CD8-positive, alpha-beta memory T cell (primary cell): ENCODE measurements at regions not wholly inside any gene's neighbourhood (a gene's known extent, or its start where the extent isn't known, plus 50 kb on each side); places are given as distances from the start of the nearest gene placed in this dataset.

Experiments
- CTCF ChIA-PET: fragments of 350-600 bp; sonication (Branson Sonifier 250); formaldehyde crosslinking; loops from one replicate; lab custom pipeline; 2021; ENCODE audit warnings: antibody characterized with exemption; lab: Charles Lee
- POLR2A ChIA-PET: fragments of 350-600 bp; sonication (Branson Sonifier 250); formaldehyde crosslinking; loops from one replicate; lab custom pipeline; 2021; ENCODE audit warnings: antibody characterized with exemption; lab: Charles Lee
- DNase-seq, 5 donors: peaks; one replicate each; pipeline versions ENCODE4 v3.0.0 to v3.0.0-alpha.2; 2020 to 2022; ENCODE audit warnings: mixed read lengths in 1 of 5
- H3K27ac ChIP-seq: one replicate; pipeline ENCODE4 v1.7.0; 2013; ENCODE audit warnings: low read depth, mild to moderate bottlenecking, low read length, moderate library complexity
- H3K27me3 ChIP-seq: 2 replicates; pipeline ENCODE4 v1.7.0; 2013; ENCODE audit warnings: low read length, mild to moderate bottlenecking; ENCODE audit not compliant: insufficient read depth, poor library complexity, severe bottlenecking
- H3K36me3 ChIP-seq: 2 replicates; pipeline ENCODE4 v1.7.0; 2013; ENCODE audit warnings: mild to moderate bottlenecking, low read length, moderate library complexity; ENCODE audit not compliant: insufficient read depth
- H3K4me1 ChIP-seq: 2 replicates; pipeline ENCODE4 v1.7.0; 2013; ENCODE audit warnings: mild to moderate bottlenecking, low read length, moderate library complexity; ENCODE audit not compliant: insufficient read depth
- H3K4me3 ChIP-seq: 2 replicates; pipeline ENCODE4 v1.7.0; 2013; ENCODE audit warnings: mild to moderate bottlenecking, low read length
- H3K9me3 ChIP-seq: 2 replicates; pipeline ENCODE4 v1.7.0; 2013; ENCODE audit warnings: mild to moderate bottlenecking, low read length
- H3K27ac Mint-ChIP-seq, 8 donors: one replicate each; pipeline ENCODE4 v1.8.0; 2020 to 2021; ENCODE audit warnings: mixed read lengths in 8 of 8, mild to moderate bottlenecking in 6 of 8, inconsistent platforms in 3 of 8, moderate library complexity in 3 of 8
- H3K27me3 Mint-ChIP-seq, 2 donors: one replicate each; pipeline ENCODE4 v1.8.0; 2020 to 2021; ENCODE audit warnings: mixed read lengths in 2 of 2, mild to moderate bottlenecking in 1 of 2, moderate library complexity in 1 of 2
- H3K36me3 Mint-ChIP-seq, 3 donors: one replicate each; pipeline ENCODE4 v1.8.0; 2020 to 2021; ENCODE audit warnings: mixed read lengths in 3 of 3, inconsistent platforms in 1 of 3, mild to moderate bottlenecking in 1 of 3
- H3K4me1 Mint-ChIP-seq, 3 donors: one replicate each; pipeline ENCODE4 v1.8.0; 2020 to 2021; ENCODE audit warnings: mixed read lengths in 3 of 3, inconsistent platforms in 1 of 3, mild to moderate bottlenecking in 1 of 3
- H3K4me3 Mint-ChIP-seq, 7 donors: one replicate each; pipeline ENCODE4 v1.8.0; 2020 to 2021; ENCODE audit warnings: mixed read lengths in 7 of 7, mild to moderate bottlenecking in 6 of 7, moderate library complexity in 4 of 7, inconsistent platforms in 2 of 7
- H3K9me3 Mint-ChIP-seq, 5 donors: one replicate each; pipeline ENCODE4 v1.8.0; 2020 to 2022; ENCODE audit warnings: mixed read lengths in 5 of 5, mild to moderate bottlenecking in 3 of 5, moderate library complexity in 2 of 5, inconsistent platforms in 1 of 5

DNA sequence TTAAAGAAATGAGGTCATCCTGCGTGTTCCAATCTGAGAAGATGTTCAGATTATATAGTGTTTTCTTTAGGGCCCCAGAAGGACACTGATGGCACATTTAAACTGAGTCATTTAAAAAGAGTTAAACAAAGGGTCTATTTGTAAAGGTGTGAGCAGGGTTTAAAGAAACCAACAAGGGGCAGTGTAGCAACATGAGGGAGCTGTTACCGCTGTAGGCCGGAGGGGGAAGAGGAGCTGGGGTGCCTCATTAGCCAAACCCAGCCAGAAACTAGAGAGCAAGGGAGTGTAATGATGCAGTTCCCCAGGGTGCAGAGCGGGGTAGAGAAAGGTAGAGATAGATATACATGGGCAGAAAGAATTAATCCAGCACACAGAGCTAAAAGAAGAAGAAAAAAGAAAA is 160.4 kb downstream of the TBX5 start:
- CTCF ChIA-PET: no interaction called here
- no peaks in the 10 kb centered on the region for H3K27me3 ChIP-seq
- H3K36me3 Mint-ChIP-seq: peaks cover 0 to 5% (median 0%) of the 10 kb centered on the region in 3 donors
- no peak for DNase-seq
- H3K27me3 Mint-ChIP-seq: peaks cover 0 to 5% of the 10 kb centered on the region in 2 donors
- no peak overlapping the region for H3K27ac ChIP-seq
- H3K4me1 ChIP-seq: no peaks in the 10 kb centered on the region
- H3K9me3 Mint-ChIP-seq: peaks cover 0 to 8% (median 4%) of the 10 kb centered on the region in 5 donors
- POLR2A ChIA-PET: no interaction called here
- no peaks in the 10 kb centered on the region for H3K36me3 ChIP-seq
- no peak overlapping the region for H3K27ac Mint-ChIP-seq
- H3K9me3 ChIP-seq: no peaks in the 10 kb centered on the region
- H3K4me3 Mint-ChIP-seq: no peak overlapping the region
- no peak overlapping the region for H3K4me3 ChIP-seq
- H3K4me1 Mint-ChIP-seq: no peaks in the 10 kb centered on the region

DNA sequence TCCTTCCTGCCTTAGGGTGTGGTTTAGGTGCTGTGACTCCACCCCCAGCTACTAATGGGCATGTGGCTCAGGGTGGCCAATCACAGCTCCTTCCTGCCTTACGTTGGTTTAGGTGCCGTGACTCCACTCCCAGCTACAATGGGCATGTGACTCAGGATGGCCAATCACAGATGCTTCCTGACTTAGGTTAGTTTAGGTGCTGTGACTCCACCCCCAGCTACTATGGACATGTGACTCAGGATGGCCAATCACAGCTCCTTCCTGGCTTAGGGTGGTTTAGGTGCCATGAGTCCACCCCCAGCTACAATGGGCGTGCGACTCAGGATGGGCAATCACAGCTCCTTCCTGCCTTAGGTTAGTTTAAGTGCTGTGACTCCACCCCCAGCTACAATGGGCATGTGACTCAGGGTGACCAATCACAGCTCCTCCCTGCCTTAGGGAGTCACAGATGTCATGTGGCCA is 163.9 kb downstream of the TBX5 start:
- DNase-seq: no peak

DNA sequence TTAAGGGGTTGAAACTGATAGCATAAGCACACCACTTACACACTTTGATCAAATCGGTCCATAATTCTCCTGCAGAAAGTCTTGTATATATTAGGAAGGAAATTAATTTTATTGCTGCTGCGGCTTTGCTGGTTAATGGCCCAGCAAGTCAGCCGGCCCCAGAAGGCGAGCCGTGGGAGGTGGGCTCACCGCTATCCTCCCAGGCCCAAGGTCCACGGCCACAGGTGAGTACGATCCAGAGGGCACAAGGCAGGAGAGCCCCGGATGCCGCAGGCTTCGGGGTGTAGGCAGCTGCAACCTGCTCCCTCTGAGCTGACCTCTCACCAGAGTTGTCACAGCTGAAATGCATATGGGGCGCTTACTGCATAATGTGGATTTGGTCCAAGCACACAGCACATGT is 165.7 kb downstream of the TBX5 start:
- no peak overlapping the region for H3K4me3 Mint-ChIP-seq
- Histone ChIP-seq H3K27me3 (no peaks in the 10 kb centered on the region), H3K27ac (no peak overlapping the region), H3K9me3 (no peaks in the 10 kb centered on the region), H3K4me3 (no peak overlapping the region), H3K36me3 (no peaks in the 10 kb centered on the region), H3K4me1 (no peaks in the 10 kb centered on the region)
- no peaks in the 10 kb centered on the region for H3K4me1 Mint-ChIP-seq
- ChIA-PET CTCF (no interaction called here), POLR2A (no interaction called here)
- peaks cover 2 to 8% (median 4%) of the 10 kb centered on the region in 5 donors for H3K9me3 Mint-ChIP-seq
- no peak for DNase-seq
- no peak overlapping the region for H3K27ac Mint-ChIP-seq
- H3K27me3 Mint-ChIP-seq: peaks cover 0 to 9% of the 10 kb centered on the region in 2 donors
- H3K36me3 Mint-ChIP-seq: peaks cover 0 to 5% (median 0%) of the 10 kb centered on the region in 3 donors

More for the DNA sequence above, 163.9 kb downstream of the TBX5 start:
- CTCF ChIA-PET: no interaction called here
- Histone ChIP-seq H3K9me3 (no peaks in the 10 kb centered on the region), H3K36me3 (no peaks in the 10 kb centered on the region), H3K4me1 (no peaks in the 10 kb centered on the region), H3K27me3 (no peaks in the 10 kb centered on the region), H3K4me3 (no peak overlapping the region), H3K27ac (no peak overlapping the region)
- Mint-ChIP-seq H3K27me3 (peaks cover 0 to 9% of the 10 kb centered on the region in 2 donors), H3K4me1 (no peaks in the 10 kb centered on the region), H3K36me3 (peaks cover 0 to 5% (median 0%) of the 10 kb centered on the region in 3 donors), H3K4me3 (no peak overlapping the region), H3K27ac (no peak overlapping the region), H3K9me3 (peaks cover 2 to 8% (median 4%) of the 10 kb centered on the region in 5 donors)
- POLR2A ChIA-PET: no interaction called here

DNA sequence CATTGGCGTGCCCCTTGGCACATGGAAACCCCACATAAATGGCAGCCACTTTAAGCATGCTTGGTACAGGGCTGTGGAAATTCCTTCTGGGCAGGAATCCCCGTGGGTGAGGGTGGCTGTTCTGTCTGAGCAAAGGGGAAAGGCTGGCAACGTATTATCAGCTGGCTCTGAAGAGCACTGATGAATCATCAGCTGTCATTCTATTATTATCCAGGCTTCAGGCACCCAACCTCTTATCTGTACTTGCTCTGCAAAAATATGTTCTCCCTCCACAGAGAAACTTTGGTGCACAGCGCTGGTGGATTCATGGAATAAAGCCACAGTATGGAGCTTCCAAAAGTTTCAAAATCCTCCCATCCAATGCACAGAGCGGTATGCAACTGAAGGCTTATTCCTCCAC is 167.1 kb downstream of the TBX5 start:
- H3K4me3 ChIP-seq: no peak overlapping the region
- Mint-ChIP-seq H3K36me3 (no peaks in the 10 kb centered on the region), H3K9me3 (peaks cover 0 to 5% (median 3%) of the 10 kb centered on the region in 5 donors), H3K4me3 (no peak overlapping the region), H3K27me3 (peaks cover 0 to 4% of the 10 kb centered on the region in 2 donors), H3K27ac (no peak overlapping the region), H3K4me1 (no peaks in the 10 kb centered on the region)
- no peaks in the 10 kb centered on the region for H3K36me3 ChIP-seq
- no peaks in the 10 kb centered on the region for H3K4me1 ChIP-seq
- ChIA-PET CTCF (no interaction called here), POLR2A (no interaction called here)
- H3K27me3 ChIP-seq: no peaks in the 10 kb centered on the region
- DNase-seq: no peak
- H3K9me3 ChIP-seq: no peaks in the 10 kb centered on the region
- no peak overlapping the region for H3K27ac ChIP-seq

DNA sequence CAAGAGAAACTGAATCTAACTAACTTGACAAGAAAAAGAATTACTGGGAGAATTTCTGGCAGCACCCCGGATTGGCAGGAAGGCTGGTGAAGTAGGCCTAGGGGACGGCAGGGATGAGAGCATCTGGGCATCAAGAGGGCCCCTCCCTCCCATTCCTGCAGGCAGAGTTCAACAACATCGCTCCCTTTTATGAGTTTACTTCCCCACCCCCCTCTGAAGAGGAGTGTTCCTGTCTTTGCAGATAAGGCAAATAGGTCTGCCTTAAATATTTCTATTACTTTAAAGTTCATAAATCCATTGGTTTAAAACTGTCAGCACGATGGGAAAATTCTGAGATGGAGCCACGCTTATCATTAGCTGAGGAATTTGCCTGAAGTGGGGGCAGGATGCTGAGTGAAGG is 168.7 kb downstream of the TBX5 start:
- H3K27ac Mint-ChIP-seq: no peak overlapping the region

DNA sequence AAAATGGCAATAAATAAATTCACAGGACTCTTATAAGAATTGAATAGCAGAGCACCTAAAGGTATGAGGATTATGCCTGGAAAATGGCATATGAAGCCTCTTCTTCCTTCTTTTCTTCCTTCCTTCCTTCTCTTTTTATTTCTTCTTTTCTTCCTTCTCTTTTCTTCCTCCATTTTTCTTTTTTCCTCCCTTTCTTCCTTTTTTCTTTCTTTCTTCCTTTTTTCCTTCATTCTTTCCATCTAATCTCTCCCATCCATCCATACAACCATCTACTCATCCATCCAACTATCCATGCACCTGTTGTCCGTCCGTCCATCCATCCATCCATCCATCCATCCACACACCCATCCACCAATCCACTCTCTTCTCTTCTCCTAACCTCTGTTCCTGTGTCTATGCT is 173.8 kb downstream of the TBX5 start:
- Mint-ChIP-seq H3K27me3 (no peaks in the 10 kb centered on the region), H3K4me3 (no peak overlapping the region), H3K9me3 (peaks cover 0 to 3% (median 0%) of the 10 kb centered on the region in 5 donors), H3K36me3 (no peaks in the 10 kb centered on the region), H3K27ac (no peak overlapping the region), H3K4me1 (no peaks in the 10 kb centered on the region)
- ChIA-PET CTCF (no interaction called here), POLR2A (no interaction called here)
- H3K4me3 ChIP-seq: no peak overlapping the region
- no peak for DNase-seq
- H3K9me3 ChIP-seq: no peaks in the 10 kb centered on the region
- no peaks in the 10 kb centered on the region for H3K36me3 ChIP-seq
- no peaks in the 10 kb centered on the region for H3K4me1 ChIP-seq
- no peak overlapping the region for H3K27ac ChIP-seq
- H3K27me3 ChIP-seq: no peaks in the 10 kb centered on the region

More for the DNA sequence above, 168.7 kb downstream of the TBX5 start:
- Mint-ChIP-seq H3K36me3 (no peaks in the 10 kb centered on the region), H3K4me3 (no peak overlapping the region), H3K27me3 (peaks cover 0 to 4% of the 10 kb centered on the region in 2 donors), H3K4me1 (no peaks in the 10 kb centered on the region), H3K9me3 (peaks cover 0 to 3% (median 0%) of the 10 kb centered on the region in 5 donors)
- no peak overlapping the region for H3K27ac ChIP-seq
- no peak overlapping the region for H3K4me3 ChIP-seq
- H3K9me3 ChIP-seq: no peaks in the 10 kb centered on the region
- H3K4me1 ChIP-seq: no peaks in the 10 kb centered on the region
- H3K27me3 ChIP-seq: no peaks in the 10 kb centered on the region
- POLR2A ChIA-PET: no interaction called here
- H3K36me3 ChIP-seq: no peaks in the 10 kb centered on the region
- DNase-seq: no peak
- CTCF ChIA-PET: no interaction called here

DNA sequence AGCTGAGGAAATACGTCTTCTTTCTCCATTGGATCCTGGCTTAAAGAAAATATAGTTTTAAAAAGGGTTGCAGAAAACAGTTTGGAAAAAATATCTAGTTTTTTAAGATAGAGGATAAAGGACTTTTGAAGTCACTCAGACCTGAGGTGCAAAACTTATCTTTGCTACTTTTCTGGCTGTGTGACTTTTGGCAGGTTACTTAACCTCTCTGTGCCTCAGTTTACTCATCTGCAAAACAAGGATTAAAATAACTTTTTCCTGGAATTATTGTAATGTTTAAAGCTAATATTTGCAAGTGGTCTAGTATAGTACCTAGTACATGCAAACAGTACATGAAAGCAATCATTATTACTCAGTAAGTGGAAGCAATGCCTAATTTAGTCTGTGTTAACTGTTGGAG is 176.8 kb downstream of the TBX5 start:
- no peak for DNase-seq
- no peaks in the 10 kb centered on the region for H3K36me3 Mint-ChIP-seq
- peaks cover 2 to 9% of the 10 kb centered on the region in 2 donors for H3K27me3 Mint-ChIP-seq
- ChIA-PET CTCF (no interaction called here), POLR2A (no interaction called here)
- Histone ChIP-seq H3K4me1 (no peaks in the 10 kb centered on the region), H3K27me3 (no peaks in the 10 kb centered on the region), H3K27ac (no peak overlapping the region), H3K4me3 (no peak overlapping the region), H3K36me3 (no peaks in the 10 kb centered on the region), H3K9me3 (no peaks in the 10 kb centered on the region)
- H3K4me3 Mint-ChIP-seq: no peak overlapping the region
- no peaks in the 10 kb centered on the region for H3K4me1 Mint-ChIP-seq
- no peak overlapping the region for H3K27ac Mint-ChIP-seq
- peaks cover 0 to 5% (median 0%) of the 10 kb centered on the region in 5 donors for H3K9me3 Mint-ChIP-seq

DNA sequence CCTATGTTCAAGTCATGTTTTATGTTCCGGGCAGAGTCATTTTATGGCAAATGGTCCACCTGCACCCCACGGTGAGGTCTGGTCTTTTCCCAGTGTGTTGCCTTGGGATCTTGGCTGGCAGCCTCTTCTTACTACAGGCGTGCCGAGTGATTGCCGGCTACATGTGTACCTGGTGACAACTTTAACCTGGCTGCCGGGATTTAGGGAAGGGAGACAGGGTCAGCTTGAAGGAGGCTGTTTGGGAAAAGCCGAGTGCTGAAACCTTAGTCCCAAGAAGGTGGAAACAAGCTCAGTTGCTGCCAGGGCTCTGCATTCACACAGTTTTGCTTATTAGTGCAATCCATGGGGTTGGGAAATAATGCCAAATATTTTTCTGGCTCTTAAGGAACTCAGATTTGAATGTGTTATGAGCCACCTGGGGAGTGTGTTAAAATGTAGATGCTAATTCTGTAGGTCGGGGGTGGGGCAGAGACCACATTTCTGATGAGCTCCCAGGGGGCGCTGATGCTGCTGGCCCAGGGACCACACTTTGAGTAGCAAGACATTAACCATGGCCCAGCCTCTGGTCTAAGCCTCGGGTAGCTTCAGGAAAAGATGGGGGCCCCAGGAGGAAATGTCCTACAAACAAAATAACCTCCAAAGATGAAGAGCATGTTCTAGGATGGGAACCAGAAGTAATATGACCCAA is 179.6 kb downstream of the TBX5 start:
- H3K4me3 Mint-ChIP-seq: no peak overlapping the region
- no peak overlapping the region for H3K27ac Mint-ChIP-seq
- Histone ChIP-seq H3K27ac (no peak overlapping the region), H3K36me3 (no peaks in the 10 kb centered on the region), H3K9me3 (no peaks in the 10 kb centered on the region), H3K4me3 (no peak overlapping the region), H3K27me3 (no peaks in the 10 kb centered on the region), H3K4me1 (no peaks in the 10 kb centered on the region)
- POLR2A ChIA-PET: no interaction called here
- DNase-seq: no peak
- H3K36me3 Mint-ChIP-seq: no peaks in the 10 kb centered on the region
- H3K9me3 Mint-ChIP-seq: peaks cover 0 to 7% (median 2%) of the 10 kb centered on the region in 5 donors
- CTCF ChIA-PET: no interaction called here
- H3K27me3 Mint-ChIP-seq: peaks cover 2 to 14% of the 10 kb centered on the region in 2 donors
- no peaks in the 10 kb centered on the region for H3K4me1 Mint-ChIP-seq
